GM18507 (cell line): ENCODE measurements at regions not wholly inside any gene's neighbourhood (a gene's known extent, or its start where the extent isn't known, plus 50 kb on each side); places are given as distances from the start of the nearest gene placed in this dataset.
"Not testable (repeated sequence)": the region's sequence is repeated elsewhere in the genome, so short reads cannot be mapped to it uniquely, and the experiment has no call there.

Experiments used
- DNase-seq: peaks from one replicate; pipeline ENCODE4 v3.0.0; 2011; ENCODE audit warnings: low read depth; ENCODE audit not compliant: insufficient read length; ENCODE audit errors: extremely low spot score
- FAIRE-seq: peaks from 2 replicates; lab custom pipeline; 2011; peaks lifted over from hg19 to GRCh38; lab: Jason Lieb, UNC

DNA sequence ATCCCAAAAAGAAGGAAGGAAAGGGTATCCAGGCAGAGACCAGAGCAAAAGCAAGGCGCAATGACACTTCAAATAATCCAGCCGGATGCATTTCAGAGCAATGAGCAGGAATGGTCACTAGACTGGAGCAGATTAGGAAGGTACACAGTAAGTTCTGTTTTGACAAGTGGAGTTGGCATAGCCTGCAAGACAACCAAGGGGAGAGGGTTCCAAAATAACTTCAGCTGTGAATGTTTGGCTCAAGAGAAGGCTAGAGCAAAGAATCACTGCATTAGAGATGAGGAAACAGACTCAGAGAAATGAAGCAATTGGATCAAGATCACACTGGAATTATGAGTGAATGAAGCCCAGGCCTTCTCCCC is 90.0 kb upstream of the EGFL6 start:
- DNase-seq (no peak), FAIRE-seq (no peak)

DNA sequence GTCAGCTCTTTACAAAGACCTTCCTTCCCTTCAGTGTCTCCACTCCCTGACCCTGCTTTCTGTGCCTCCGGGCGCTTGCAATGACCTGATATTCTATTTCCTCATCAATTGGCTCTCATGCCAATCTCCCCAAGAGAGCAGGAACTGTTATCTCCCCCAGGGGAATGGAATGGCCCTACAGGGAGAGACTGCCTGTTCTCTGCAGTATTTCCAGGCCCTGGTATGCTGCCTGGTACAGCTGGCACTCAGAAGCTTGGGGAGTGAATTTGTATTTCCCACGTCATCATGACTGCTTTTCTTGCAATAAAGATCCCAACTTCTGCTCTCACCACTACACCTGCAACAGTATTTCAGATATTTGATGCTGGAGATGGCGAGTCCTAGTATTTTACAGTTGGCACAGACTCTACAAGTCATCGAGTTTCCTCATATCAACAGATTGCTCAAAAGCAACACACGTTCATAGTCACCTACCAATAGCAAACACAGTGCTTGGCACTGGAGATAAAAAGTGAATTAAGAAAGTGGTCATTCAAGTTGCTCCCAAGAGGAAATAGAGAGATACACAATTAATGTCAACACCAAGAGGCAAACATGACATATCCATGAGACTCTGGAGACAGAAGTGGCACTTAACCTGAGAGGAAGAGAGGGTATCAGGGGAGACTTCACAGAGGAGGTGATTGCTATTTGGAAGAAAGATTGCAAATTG is 90.5 kb upstream of the EGFL6 start:
- no peak for FAIRE-seq

DNA sequence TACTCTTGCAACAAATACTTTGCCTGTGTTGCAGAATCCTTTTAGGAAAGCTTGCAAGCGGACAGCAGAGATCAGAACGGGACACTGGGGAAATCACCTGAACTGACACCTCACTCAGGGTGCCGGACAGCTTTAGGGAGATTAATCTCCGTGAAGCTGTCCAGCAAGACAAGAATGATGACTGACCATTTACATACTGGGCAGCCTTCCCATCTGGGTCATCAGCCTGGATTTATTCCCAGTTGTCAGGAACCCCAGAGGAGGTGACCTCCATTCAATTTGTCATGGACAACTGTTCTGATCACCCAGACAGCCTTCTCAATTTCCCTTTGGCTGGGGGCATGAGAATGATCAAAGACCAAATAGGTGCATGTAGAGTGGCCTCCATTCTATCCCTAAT is 93.0 kb upstream of the EGFL6 start:
- DNase-seq, result no peak
- peak; percentile 5 for FAIRE-seq

More for the DNA sequence above, 90.5 kb upstream of the EGFL6 start:
- DNase-seq, result no peak

DNA sequence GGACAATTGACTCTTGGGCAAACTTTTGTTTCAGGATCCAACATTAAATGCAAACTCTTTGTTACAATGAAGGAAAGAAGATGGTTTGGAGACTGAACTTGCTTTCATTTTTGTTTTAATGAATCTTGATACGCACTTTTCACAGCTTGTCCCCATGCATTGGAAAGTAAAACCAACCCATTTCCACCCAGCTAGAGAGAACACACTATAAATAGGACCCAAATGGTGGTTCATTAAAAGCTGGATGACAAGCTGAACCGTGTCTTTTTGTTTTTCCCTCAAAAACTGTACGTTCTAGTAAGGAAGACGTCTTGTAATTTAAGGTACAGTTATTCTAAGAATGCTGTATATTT is 95.3 kb upstream of the EGFL6 start:
- DNase-seq, result no peak
- peak; percentile 95 for FAIRE-seq

DNA sequence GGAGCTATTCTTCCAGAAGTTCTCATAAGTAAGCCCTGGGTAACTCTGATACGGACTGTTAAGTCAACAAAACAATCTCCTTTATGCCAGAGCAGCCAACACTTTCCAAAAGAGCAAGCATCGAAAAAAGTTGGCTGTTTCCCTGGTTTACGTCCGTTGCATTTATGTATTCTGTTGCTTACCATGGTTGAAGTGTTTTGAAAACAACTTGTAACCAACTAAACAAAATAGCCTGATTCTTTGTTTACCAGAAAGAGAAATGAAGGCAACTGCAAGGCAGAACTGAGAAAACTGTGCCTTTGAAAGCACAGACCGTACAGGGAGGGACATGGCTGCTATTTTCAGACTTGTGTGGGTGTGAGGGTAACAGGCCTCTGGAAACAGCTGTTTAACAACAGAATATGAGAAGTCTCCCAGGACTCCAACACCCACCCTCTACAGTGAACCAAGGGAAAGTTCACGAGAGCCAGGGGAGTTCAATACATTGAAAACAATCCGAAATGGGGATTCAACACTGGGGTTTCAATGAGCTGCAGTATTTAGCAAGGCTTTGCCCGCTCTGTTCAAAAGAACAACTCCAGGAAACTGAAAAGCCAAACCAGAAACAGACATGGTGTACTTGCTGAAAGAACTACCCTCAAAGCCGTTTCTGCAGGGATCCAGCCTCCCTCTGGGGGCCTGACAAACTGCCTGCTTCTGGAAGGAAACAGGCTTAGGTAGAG is 95.8 kb upstream of the EGFL6 start:
- FAIRE-seq (no peak), DNase-seq (peak; percentile 1)

DNA sequence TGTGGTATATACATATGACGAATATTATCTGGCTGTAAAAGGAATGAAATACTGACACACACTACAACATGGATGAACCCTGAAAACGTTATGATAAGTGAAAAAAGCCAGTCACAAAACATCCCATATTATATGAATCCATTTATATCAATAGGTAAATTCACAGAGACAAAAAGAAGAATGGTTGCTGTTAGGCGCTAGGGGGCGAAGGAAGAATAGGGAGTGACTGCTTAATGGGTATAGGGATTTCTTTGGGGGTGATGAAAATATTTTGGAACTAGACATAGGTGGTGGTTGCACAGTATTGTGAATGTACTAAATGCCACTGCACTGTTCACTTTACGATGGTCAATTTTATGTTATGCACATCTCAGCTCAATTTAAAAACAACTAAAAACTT is 96.4 kb upstream of the EGFL6 start:
- peak; percentile 44 for FAIRE-seq
- DNase-seq, result no peak

DNA sequence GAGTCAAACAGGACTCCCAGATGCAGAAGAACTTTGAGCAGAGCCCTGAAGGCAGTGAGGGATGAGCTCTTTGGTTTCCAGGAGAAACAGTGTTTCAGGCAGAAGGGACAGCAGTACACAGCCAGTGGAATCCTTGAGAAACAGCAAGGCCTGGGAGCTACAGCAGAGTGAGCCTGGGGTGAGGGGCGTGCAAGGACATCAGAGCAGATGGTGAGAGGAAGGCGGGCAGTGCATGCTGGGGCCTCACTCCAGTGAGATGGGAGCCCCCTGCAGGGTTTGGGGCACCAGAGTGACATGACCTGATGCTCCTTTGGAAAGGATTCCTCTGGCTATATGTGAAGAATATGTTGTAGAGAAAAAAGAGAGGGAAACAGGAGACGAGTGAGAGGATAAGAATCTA is 98.1 kb upstream of the EGFL6 start:
- no peak for DNase-seq
- FAIRE-seq, result no peak

DNA sequence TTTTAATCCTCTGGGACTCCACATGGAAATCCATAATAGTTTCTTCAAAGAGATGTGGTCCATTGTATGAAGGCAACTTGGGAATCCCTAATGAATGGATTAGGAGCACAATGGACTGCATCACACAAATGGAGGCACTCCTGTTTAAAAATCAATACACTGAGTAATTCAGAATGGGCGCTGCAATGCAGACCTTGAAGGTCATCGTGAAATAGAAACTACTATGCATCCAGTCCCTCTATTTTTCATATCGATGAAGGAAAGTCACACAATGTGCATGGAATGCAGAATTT is 98.8 kb upstream of the EGFL6 start:
- FAIRE-seq (no peak), DNase-seq (no peak)

DNA sequence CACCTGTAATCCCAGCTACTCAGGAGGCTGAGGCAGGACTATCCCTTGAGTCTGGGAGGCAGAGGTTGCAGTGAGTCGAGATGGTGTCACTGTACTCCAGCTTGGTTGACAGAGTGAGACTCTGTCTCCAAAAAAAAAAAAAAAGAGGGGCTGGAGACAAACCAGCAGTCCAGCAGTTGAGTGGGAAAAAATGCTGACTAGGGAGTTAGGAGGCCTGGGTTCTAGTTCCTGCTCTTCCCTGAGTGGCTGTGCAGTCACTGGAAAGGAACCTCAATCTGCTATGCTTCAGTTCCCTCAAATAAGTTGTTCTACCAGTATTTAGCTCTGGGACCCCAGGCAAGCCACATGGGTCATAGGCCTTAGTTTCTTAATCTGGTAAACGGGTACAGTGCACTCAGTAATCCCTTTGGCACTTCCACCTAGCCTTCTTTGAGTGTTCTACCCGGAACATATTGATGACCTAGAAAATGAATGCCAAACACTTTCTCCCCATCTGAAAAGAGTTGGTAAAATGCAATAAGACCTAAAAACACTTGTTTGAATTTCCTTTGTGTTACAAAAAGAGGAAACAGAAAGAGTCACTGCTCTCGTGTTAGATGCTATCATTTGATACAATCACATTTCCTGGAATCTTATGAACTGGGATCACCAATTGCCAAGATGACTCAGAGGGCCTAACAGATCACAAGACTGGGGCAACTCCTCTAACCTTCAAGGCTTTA is 99.3 kb upstream of the EGFL6 start:
- FAIRE-seq, result no peak
- no peak for DNase-seq

DNA sequence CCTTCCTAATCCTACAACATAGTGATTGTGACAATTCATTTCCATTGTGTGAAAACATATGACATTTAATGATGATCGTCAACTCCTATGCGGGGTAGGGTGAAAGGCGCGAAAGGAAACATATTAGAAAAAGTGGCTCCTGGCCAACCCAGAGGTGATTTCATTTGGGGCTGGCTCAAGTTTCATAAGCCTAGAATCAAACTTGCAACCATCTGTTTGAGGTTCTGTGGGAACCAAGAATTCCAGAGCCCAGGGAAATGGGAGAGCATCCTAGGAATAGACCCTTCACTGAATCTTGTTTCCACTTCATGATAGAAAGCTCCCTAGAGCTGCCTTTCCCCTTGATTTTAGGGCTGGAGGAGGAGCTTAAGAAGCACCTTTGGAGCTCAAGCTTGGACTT is 101.3 kb upstream of the EGFL6 start:
- no peak for DNase-seq
- no peak for FAIRE-seq

DNA sequence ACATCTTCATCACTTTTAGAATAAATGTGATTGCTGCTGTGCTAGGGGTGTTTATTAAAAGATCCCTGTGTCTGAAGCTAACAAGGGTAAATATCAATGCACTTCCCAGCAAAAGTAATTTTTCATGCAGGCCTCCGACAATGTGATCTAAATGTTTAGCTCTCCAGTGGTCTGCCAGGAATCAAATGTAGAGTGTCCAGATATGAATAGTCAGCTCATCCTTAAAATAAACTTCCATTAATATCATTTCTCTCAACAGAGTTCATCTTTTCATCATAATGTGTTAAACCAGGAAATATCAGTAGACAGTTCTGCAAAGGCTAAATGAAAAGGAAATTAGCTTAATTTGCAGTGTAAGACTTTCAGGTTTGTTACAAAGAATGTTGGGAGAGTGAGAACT is 102.2 kb upstream of the EGFL6 start:
- FAIRE-seq, result no peak

DNA sequence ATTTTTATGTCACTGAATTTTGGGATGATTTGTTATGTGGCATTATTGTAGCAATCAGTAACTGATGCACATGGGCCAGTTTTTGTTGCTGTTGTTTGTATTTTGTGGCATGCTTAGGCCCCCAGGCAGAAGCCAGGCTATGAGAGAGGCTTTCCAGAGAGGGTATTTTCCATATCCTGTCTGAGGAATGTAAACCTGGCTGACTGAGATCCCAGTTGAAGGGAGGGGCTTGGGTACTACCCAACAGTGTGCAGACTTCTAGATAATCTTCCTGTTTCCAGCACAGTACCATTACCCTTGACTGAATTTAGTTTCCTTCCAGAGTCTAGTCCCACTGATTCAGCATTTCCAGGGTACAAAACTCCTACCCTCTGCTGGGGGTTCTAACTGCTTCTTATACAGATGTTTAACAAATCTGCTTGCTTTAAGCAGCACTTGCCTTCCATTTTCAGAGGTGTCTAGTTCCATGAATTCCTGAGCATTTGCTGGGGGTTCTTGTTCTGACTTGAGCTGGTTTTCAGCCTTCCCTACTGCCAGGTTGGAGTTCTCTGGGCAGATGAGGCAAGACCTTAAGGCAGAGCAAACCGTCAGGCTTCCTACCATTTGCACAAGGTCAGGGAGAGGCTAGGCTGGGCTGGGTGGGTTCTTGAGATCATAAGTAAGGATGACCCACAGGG is 104.7 kb upstream of the EGFL6 start:
- DNase-seq (no peak), FAIRE-seq (no peak)

More for the DNA sequence above, 102.2 kb upstream of the EGFL6 start:
- DNase-seq, result no peak

DNA sequence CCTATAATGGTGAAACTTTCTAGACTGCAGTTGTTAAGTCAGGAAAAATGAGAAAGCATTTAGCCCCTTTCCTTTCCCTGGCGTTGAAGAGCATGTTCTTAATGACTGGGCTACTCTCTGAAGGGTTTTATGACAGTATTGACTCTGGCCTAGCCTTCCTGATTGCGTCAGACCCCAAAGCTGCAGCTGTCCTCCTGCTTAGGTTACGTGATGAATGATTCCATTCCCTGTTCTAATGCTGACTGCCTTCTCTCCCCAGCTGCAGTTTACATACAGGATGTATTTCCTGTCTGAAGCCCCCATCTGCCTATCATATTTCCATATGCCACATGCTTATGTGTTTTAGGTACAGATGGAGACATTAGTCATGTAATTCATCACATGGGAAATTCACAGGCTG is 105.8 kb upstream of the EGFL6 start:
- DNase-seq, result no peak
- FAIRE-seq, result no peak

DNA sequence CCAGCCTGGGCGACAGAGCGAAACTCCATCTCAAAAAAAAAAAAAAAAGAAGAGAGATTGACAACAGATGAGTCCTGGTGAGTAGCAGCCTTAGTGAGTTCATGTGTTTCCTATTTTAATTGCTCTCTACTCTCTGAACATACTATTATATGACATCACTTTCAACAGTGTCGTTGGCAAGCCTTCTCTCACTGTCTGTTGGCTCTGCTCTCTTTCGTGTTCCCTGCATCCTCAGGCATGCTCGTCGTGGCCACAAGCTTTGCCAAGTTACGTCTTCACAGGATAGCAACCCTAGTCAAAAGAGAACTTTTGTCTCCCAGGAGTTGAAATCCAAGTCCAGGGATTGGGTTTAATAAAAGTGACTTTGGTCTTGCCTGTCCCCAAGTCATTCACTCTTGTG is 117.1 kb upstream of the EGFL6 start:
- DNase-seq (no peak), FAIRE-seq (no peak)

DNA sequence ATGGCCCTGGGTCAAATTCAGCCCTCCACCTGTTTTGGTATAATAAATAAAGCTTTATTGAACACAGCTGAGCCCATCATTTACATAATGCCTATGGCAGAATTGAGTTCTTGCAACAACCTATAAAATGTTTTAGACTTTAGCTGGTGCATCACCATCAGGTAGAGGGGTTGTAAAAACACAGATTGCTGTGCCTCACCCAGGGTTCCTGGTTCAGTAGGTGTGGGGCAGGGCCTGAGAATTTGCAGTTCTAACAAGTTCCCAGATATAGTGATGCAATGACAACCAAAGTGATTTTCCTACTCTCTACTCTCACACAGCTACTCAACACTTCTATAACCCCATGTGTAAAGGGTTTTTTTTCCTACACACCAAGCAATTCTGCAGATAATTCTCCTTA is 120.0 kb upstream of the EGFL6 start:
- FAIRE-seq, result no peak
- no peak for DNase-seq

DNA sequence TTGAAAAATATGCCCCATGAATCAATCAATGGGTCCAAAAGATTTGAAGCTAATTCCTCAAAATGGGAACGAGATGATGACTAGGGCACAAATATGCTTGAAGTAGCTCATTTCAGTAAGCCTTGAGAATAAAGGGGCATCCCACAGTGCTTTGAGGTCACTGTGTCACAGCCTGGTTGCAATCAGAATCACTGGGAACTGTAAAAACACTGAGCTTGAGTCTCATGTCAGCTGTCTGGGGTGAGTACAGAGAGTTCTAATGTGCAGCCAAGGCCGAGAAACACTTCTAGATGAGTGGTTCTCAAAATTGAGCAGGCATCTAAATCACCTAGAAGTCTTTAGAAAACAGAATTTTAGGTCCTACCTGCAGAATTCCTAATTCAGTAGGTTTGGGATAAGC is 120.5 kb upstream of the EGFL6 start:
- DNase-seq (no peak), FAIRE-seq (no peak)

DNA sequence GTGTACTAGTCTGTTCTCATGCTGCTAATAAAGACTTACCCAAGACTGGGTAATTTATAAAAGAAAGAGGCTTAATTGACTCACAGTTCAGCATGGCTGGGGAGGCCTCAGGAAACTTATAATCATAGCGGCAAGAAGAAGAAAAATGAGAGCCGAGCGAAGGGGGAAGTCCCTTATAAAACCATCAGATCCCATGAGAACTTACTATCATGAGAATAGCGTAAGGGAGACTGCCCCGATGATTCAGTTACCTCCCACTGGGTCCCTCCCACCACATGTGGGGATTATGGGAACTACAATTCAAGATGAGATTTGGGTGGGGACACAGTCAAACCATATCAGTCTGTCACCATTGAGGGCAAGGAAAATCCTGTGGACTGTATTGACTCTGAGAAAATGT is 121.8 kb upstream of the ATXN3L start:
- not testable (repeated sequence) for DNase-seq
- peak; percentile 66 for FAIRE-seq

DNA sequence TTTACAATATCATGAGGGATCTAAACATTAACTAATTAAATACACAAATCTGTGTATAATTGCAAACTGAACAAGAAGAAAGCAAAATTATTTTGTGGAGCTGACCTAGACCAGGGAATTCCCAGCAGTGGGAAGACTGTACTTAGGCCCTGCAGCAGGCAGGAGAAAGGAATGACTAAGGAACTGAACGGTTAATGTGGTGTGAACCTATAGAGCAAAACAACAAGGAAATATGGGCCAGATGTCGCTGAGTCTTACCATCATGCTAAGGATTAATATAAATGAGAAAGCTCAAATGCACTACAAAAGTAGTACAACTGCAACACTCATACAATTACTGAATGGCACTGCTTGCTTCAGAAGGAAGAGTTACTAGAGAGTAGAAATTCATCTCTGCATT is 120.3 kb upstream of the ATXN3L start:
- peak; percentile 44 for FAIRE-seq
- DNase-seq, result no peak

DNA sequence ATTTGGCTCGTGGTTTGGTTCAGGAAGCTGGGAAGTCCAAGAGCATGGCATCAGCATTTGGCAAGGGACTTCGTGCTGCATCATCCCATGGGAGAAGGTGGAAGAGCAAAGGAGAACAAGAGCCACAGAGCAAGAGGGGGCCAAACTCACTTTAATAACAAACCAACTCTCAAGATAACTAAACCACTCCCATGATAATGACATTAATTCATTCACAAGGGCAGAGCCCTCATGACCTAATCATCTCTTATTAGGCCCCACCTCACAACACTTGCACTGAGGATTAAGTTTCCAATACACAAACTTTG is 113.4 kb upstream of the ATXN3L start:
- DNase-seq (no peak), FAIRE-seq (no peak)

DNA sequence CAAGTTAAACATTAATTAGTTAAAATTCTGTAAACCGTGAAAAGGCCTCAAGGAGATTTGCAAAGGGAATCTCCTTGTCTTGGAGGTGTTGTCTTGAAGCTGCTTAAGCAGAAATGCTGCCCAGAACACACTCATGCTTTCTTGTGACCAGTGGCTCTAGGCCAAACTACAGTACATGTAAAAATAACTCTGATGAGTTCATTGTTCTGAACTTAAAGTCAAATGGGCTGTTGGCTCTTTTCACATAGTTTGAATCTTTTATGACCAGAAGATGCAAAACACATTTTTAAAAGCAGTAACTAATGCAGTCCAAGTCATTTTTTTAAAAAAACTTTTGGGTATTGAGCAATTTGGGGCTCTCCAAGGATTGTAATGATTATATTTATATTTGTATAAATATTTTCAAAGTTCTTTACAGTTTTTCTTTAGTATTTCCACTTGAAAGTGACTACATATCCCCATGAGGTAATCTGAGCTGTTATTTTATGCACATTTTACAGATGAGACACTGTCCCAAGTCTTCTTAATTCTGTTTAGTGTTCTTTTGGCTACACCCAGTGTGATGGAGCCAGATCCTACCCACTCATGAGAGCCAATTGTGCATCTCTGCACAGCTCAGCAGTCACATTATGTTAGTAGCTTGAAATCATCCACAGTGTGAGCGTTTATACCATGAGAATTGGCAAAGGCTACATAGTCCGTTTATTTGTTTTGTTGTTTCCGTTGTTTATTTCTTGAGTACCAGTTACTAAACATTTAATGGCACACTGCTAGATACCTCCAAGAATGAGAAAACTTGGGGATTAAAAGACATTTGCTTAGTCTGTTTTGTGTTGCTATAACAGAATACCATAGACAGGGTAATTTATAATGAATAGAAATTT is 112.8 kb upstream of the ATXN3L start:
- peak; percentile 64 for FAIRE-seq
- DNase-seq, result no peak
